H9 (cell line): ENCODE measurements at regions not wholly inside any gene's neighbourhood (a gene's known extent, or its start where the extent isn't known, plus 50 kb on each side); places are given as distances from the start of the nearest gene placed in this dataset.

Experiments used
- DNase-seq: peaks from one replicate; pipeline ENCODE4 v3.0.0-alpha.2; 2017
- H2AFZ ChIP-seq: one replicate; pipeline ENCODE4 v1.6.1; 2013; ENCODE audit warnings: mild to moderate bottlenecking, low read length, control low read depth, moderate library complexity
- H2AK5ac ChIP-seq: 2 replicates; pipeline ENCODE4 v1.6.1; 2013; ENCODE audit warnings: low read length, control low read depth, mixed read lengths; ENCODE audit not compliant: insufficient read length
- H2BK120ac ChIP-seq: one replicate; pipeline ENCODE4 v1.6.1; 2013; ENCODE audit warnings: low read depth, mild to moderate bottlenecking, low read length, control low read depth, inconsistent platforms; ENCODE audit not compliant: poor library complexity, severe bottlenecking
- H2BK12ac ChIP-seq: 2 replicates; pipeline ENCODE4 v1.6.1; 2013; ENCODE audit warnings: low read length, control low read depth, mixed read lengths, low read depth; ENCODE audit not compliant: insufficient read length
- H2BK15ac ChIP-seq: 2 replicates; pipeline ENCODE4 v1.6.1; 2013; ENCODE audit warnings: low read depth, low read length, control low read depth
- H2BK20ac ChIP-seq: one replicate; pipeline ENCODE4 v1.6.1; 2013; ENCODE audit warnings: low read depth, mild to moderate bottlenecking, low read length, control low read depth, inconsistent platforms; ENCODE audit not compliant: poor library complexity, severe bottlenecking
- H2BK5ac ChIP-seq: 2 replicates; pipeline ENCODE4 v1.6.1; 2013; ENCODE audit warnings: low read length, control low read depth, mixed read lengths; ENCODE audit not compliant: insufficient read length
- H3K14ac ChIP-seq: 2 replicates; pipeline ENCODE4 v1.6.1; 2013; ENCODE audit warnings: low read length, control low read depth; ENCODE audit not compliant: insufficient read depth
- H3K18ac ChIP-seq: 2 replicates; pipeline ENCODE4 v1.6.1; 2013; ENCODE audit warnings: low read depth, mild to moderate bottlenecking, mixed read lengths, low read length, control low read depth; ENCODE audit not compliant: insufficient read length
- H3K23ac ChIP-seq: 2 replicates; pipeline ENCODE4 v1.6.1; 2013; ENCODE audit warnings: low read length, control low read depth, mixed read lengths, low read depth; ENCODE audit not compliant: insufficient read length
- H3K23me2 ChIP-seq: 2 replicates; pipeline ENCODE4 v1.6.1; 2013; ENCODE audit warnings: low read depth, mild to moderate bottlenecking, mixed read lengths, low read length, control low read depth; ENCODE audit not compliant: insufficient read length, poor library complexity, severe bottlenecking
- H3K27ac ChIP-seq: 2 replicates; pipeline ENCODE4 v1.5.1; 2013; ENCODE audit warnings: low read length, control low read depth, mixed read lengths, low read depth; ENCODE audit not compliant: insufficient read length
- H3K27me3 ChIP-seq: 2 replicates; pipeline ENCODE4 v1.6.1; 2013; ENCODE audit warnings: low read length, control low read depth, inconsistent platforms; ENCODE audit not compliant: insufficient read depth
- H3K4ac ChIP-seq: 2 replicates; pipeline ENCODE4 v1.6.1; 2013; ENCODE audit warnings: low read depth, mild to moderate bottlenecking, control low read depth, inconsistent platforms, low read length, moderate library complexity
- H3K4me1 ChIP-seq: 2 replicates; pipeline ENCODE4 v1.6.1; 2013; ENCODE audit warnings: low read length, control low read depth, inconsistent platforms; ENCODE audit not compliant: insufficient read depth
- H3K4me2 ChIP-seq: 2 replicates; pipeline ENCODE4 v1.6.1; 2013; ENCODE audit warnings: low read length, control low read depth, mixed read lengths; ENCODE audit not compliant: insufficient read length, insufficient read depth
- H3K56ac ChIP-seq: 2 replicates; pipeline ENCODE4 v1.6.1; 2013; ENCODE audit warnings: low read depth, mild to moderate bottlenecking, mixed read lengths, low read length, control low read depth; ENCODE audit not compliant: insufficient read length
- H3K79me1 ChIP-seq: 2 replicates; pipeline ENCODE4 v1.6.1; 2013; ENCODE audit warnings: low read depth, mild to moderate bottlenecking, moderate library complexity, low read length, control low read depth, inconsistent platforms; ENCODE audit not compliant: insufficient read depth, poor library complexity, severe bottlenecking
- H3K79me2 ChIP-seq: 2 replicates; pipeline ENCODE4 v1.6.1; 2013; ENCODE audit warnings: low read length, control low read depth, inconsistent platforms; ENCODE audit not compliant: insufficient read depth
- H3K9ac ChIP-seq: 2 replicates; pipeline ENCODE4 v1.6.1; 2013; ENCODE audit warnings: low read length, control low read depth, mixed read lengths; ENCODE audit not compliant: insufficient read length; ENCODE audit errors: extremely low read depth
- H3K9me3 ChIP-seq: one replicate; pipeline ENCODE4 v1.6.1; 2013; ENCODE audit warnings: low read depth, low read length, inconsistent platforms; ENCODE audit not compliant: control insufficient read depth
- H3T11ph ChIP-seq: one replicate; pipeline ENCODE4 v1.6.1; 2013; ENCODE audit warnings: mild to moderate bottlenecking, low read length, control low read depth, inconsistent platforms
- H4K20me1 ChIP-seq: one replicate; pipeline ENCODE4 v1.6.1; 2013; ENCODE audit not compliant: control insufficient read depth, insufficient read length, insufficient read depth
- H4K5ac ChIP-seq: 2 replicates; pipeline ENCODE4 v1.6.1; 2013; ENCODE audit warnings: low read depth, mild to moderate bottlenecking, mixed read lengths, low read length, control low read depth; ENCODE audit not compliant: insufficient read length
- H4K8ac ChIP-seq: replicated peaks from 2 replicates; pipeline ENCODE4 v1.6.1; 2013; ENCODE audit warnings: low read length, control low read depth, mixed read lengths, low read depth; ENCODE audit not compliant: insufficient read length
- H4K91ac ChIP-seq: 2 replicates; pipeline ENCODE4 v1.6.1; 2013; ENCODE audit warnings: low read depth, mild to moderate bottlenecking, moderate library complexity, mixed read lengths, low read length, control low read depth; ENCODE audit not compliant: insufficient read length
- H3K27ac Mint-ChIP-seq, 3 experiments: 2 replicates in 2 of 3; 3 replicates in 1 of 3; pipeline ENCODE4 v1.8.0; 2020 to 2021; ENCODE audit warnings: mixed read lengths in 3 of 3, mild to moderate bottlenecking in 1 of 3, moderate library complexity in 1 of 3
- H3K27me3 Mint-ChIP-seq: 2 replicates; pipeline ENCODE4 v1.8.0; 2021; ENCODE audit warnings: low read depth, mild to moderate bottlenecking, moderate library complexity, mixed read lengths
- H3K36me3 Mint-ChIP-seq, 3 experiments: 2 replicates in 2 of 3; 3 replicates in 1 of 3; pipeline ENCODE4 v1.8.0; 2020 to 2021; ENCODE audit warnings: low read depth in 3 of 3, mixed read lengths in 3 of 3; ENCODE audit not compliant: insufficient read depth in 1 of 3
- H3K4me1 Mint-ChIP-seq, 2 experiments: 2 replicates each; pipeline ENCODE4 v1.8.0; 2020; ENCODE audit warnings: mixed read lengths in 2 of 2
- H3K4me3 Mint-ChIP-seq, 2 experiments: 2 replicates in 1 of 2; 3 replicates in 1 of 2; pipeline ENCODE4 v1.8.0; 2020 to 2021; ENCODE audit warnings: mild to moderate bottlenecking in 2 of 2, mixed read lengths in 2 of 2, moderate library complexity in 1 of 2
- H3K9me3 Mint-ChIP-seq, 2 experiments: 2 replicates in 1 of 2; 3 replicates in 1 of 2; pipeline ENCODE4 v1.8.0; 2020; ENCODE audit warnings: mild to moderate bottlenecking in 2 of 2, mixed read lengths in 2 of 2, moderate library complexity in 1 of 2
- CTCF ChIP-seq: fragments of 200-600 bp; sonication (generic); conservative IDR thresholded peaks from 3 replicates; pipeline ENCODE4 v1.8.0; 2021; ENCODE audit warnings: antibody characterized with exemption, mild to moderate bottlenecking
- WGBS: extraction: QIAGEN DNeasy Blood & Tissue Kit; methylation state at CpG from one replicate; pipeline ENCODE4 v1.1.7; 2013; ENCODE audit warnings: missing lambda C conversion rate, low lambda C conversion rate, mixed read lengths; ENCODE audit not compliant: insufficient read length; ENCODE audit errors: extremely low coverage; 5-methylcytosine and 5-hydroxymethylcytosine counted together

GRCh38 chr1:217090060-217090911 lies 367.1 kb upstream of the ESRRG start:
- Histone ChIP-seq H2BK120ac (no peak overlapping the region), H3K27me3 (peaks cover 14% of the 10 kb centered on the region; the same call in 1 of the 2 replicates), H3K9ac (no peak overlapping the region), H2AFZ (no peak overlapping the region), H3K27ac (no peak overlapping the region), H2BK5ac (no peak overlapping the region), H3K23me2 (peaks cover 16% of the 10 kb centered on the region), H2BK15ac (no peak overlapping the region), H4K20me1 (no peaks in the 10 kb centered on the region), H2BK12ac (no peak overlapping the region), H3K23ac (no peak overlapping the region), H4K91ac (no peak overlapping the region), H3K14ac (0 out of 2 replicates have a peak overlapping the region, but pooled peaks have one; percentile 41), H3K4ac (no peak overlapping the region), H3K9me3 (no peaks in the 10 kb centered on the region), H4K5ac (no peak overlapping the region), H4K8ac (no peak overlapping the region), H3K79me2 (no peaks in the 10 kb centered on the region), H2BK20ac (no peak overlapping the region), H2AK5ac (no peak overlapping the region), H3K4me1 (no peaks in the 10 kb centered on the region; the same call in 1 of the 2 replicates), H3K79me1 (no peaks in the 10 kb centered on the region), H3K18ac (no peak overlapping the region), H3K56ac (no peak overlapping the region), H3T11ph (no peak overlapping the region), H3K4me2 (peak overlapping the region; percentile 87)
- Mint-ChIP-seq H3K36me3 (no peaks in the 10 kb centered on the region), H3K4me3 (peak overlapping the region; percentile 71 to 95), H3K27ac (no peak overlapping the region), H3K27me3 (peaks cover 75% of the 10 kb centered on the region), H3K9me3 (no peaks in the 10 kb centered on the region; a peak in 1 of 5 replicates), H3K4me1 (peaks cover 26 to 33% of the 10 kb centered on the region in 2 experiments)
- TF ChIP-seq CTCF, result no peak
- no peak for DNase-seq
- WGBS, result no CpG with 5 or more reads among the region's 24 CpGs
